NCI-H2081 treated with DMSO at 0.1 percent for 48 hours (cell line): ENCODE measurements at regions not wholly inside any gene's neighbourhood (a gene's known extent, or its start where the extent isn't known, plus 50 kb on each side); places are given as distances from the start of the nearest gene placed in this dataset.
"Not testable (repeated sequence)": the region's sequence is repeated elsewhere in the genome, so short reads cannot be mapped to it uniquely, and the experiment has no call there.

ENCODE experiments used
- DNase-seq: peaks from one replicate; lab custom pipeline; 2025; lab: John Stamatoyannopoulos, UW

DNA sequence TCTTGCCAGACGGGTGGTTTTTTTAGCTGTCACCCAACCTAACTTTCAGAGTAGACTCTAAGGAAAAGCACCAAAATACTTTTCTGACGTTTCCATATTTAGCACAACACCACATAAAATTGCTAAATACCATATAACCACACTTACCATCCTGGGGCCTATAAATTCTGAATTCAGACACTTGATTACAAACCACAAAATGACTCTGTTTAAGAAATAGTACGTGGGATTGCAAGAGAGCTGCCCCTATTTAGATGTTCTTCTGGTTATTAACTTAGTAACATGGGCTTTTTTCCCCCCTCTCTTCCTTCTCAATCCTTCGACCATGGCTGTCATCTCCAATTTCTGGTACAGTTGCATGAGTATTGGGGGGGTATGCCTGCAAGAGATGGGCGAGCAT lies 287.7 kb downstream of the BMP4 start:
- DNase-seq = no peak

GRCh38 chr14:53663709-53664108 lies 292.9 kb downstream of the BMP4 start:
- no peak for DNase-seq

DNA sequence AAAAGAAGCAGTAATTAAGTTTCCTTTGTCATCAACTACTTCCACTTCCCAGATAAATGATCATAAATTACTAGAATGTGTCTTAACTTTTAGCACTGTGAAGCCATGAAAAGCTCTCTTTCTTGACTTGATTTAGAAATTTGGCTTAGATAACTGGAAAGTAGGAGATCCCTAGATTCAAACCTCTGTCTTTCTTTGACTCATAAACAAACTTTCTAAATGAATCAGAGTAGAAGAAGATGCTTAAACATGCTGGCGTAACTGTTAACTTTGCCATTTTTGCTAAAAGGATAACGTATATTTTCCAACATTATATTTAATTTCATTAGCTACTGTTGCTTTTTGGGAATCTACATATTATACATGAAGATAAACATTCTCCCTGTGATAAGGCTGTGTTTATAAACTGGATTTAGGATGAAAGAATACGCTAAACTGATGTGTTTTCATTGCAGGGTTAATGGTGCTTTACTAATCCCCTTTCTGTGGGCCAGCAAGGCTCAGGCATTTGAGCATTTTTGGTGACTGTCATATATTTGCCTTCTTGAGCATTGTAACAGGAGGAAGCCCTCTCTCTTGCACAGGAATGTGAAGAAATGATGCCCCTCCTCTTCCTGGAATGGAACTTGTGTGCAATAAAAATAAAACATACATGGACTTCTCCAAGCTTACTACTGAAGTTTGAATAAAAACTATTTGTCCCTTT lies 301.4 kb downstream of the BMP4 start:
- no peak for DNase-seq

DNA sequence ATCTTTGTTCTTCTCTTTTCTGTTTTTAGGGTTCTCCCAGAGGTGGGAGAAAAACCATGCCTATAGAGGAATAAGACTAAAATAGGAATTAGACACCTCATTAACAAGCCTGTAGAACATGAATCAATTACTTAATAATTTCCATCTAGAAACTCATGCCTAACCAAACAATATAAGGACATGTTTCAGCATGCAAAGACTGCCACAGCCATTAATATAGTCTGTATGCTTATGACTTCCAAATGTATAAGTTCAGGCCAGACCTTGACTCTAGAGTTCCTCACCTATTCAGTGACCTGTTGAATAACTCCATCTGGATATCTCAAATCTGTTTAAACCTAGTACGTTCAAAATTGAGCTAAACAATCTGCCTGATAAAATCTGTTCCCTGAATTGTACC lies 304.6 kb downstream of the BMP4 start:
- no peak for DNase-seq

- DNase-seq = no peak
These were observed 305.4 kb downstream of the BMP4 start for GRCh38 chr14:53651096-53651740.

- DNase-seq = no peak
These were observed 309.7 kb downstream of the BMP4 start for GRCh38 chr14:53646925-53647324.

DNA sequence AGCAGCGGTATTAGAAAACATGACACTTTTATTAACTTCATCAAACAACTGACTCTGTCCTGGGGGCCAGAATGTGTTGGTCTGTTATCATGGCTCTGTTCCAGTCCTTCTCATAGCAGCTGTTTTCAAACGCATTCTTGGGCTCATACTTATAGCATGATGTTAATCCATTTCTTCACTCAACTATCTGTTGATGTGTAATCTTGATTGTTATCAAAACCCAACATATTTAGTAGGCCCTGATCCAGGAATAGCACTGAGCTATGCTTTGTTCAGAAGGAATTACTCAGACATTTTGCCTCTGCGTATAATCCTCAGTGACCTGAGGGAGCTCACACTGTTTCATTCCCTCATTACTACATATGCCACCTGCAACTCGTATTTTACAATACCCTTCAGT lies 315.9 kb downstream of the BMP4 start:
- no peak for DNase-seq

DNA sequence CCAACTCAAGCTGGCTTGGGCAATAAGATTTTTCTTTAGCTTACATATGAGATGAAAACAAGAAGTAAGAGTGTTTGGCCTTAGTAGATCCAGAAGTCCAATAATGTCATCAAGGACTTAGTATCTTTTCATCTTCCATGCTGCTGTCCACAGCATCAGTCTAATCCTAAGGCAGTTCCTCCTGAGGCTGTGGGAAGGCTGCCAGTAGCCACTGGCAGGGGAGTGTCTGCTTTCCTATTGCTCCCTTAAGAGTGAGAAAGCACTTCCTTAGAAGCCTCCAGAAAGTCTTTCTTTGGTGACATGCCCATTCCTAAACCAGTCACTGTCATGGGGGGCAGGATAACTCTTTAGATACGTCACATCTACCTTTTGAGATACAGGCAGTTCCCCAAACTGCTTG lies 317.7 kb downstream of the BMP4 start:
- no peak for DNase-seq

DNA sequence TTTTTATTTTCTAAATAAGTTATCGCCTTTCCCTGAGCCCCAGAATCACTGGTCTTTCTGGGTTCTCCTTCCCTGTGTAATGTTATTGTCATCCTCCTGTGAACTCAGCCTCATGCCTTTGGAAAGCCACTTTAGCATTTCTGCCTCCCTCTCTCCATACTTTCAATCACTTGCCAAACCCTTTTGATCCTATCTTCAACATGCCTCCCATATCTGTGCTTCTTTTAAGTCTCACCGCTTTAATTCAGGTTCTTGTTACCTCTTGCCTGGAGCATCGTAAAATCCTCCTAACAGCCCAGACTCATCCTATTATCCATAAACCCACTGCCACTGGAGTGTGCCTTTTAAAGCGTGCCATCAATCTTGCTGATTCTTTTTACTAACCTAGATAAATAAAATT lies 321.8 kb downstream of the BMP4 start:
- no peak for DNase-seq

GRCh38 chr14:53630336-53630735 lies 326.3 kb downstream of the BMP4 start:
- peak; percentile 93 for DNase-seq

DNA sequence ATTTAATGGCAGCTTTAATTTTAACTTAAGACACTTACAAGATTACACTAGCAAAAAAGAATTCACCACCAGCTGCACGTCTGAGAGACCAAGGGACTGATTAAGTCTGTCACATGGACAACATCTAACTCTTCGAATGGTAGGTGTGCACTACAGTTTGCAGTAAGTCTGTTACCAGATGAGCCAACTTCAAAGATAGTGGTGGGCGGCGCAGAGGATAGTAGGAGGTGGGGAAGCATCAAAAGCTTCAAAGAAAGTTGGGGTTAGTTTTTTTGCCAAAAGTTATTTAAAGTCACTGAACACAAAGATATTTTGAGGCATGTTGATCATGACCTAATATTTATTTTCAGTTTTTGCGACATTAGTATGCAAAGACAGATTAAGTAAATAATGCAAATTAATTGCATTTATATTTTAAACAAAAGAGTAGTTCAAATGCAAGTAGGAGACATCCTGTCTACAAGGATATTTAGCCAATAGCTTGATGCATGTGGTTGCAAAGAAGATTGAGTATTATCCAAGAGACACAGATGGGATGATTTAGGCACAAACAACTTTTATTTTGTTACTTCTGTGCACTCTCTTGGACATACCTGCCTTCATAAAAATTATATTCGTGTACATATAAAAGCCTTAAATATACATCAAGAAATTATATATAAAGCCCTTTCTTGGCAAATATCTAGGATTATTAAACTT lies 327.7 kb downstream of the BMP4 start:
- no peak for DNase-seq

GRCh38 chr14:53628261-53628660 lies 328.4 kb downstream of the BMP4 start:
- DNase-seq = no peak

DNA sequence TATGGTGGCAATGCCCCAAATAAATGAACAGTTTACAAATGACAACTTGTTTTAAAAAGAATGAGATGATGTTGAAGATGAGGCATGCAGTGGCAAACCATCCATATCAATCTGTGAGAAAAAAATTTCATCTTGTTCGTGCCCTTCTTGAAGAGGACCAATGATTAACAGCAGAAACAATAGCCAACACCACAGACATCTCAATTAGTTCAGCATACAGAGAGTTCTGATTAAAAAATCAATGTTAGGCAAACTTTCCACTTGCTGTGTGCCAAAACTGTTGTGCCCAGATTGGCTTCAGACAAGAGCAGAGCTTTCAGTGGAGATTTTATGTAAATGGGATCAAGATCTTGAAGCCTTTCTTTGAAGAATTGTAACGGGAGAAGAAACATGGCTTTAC lies 329.9 kb downstream of the BMP4 start:
- no peak for DNase-seq

DNA sequence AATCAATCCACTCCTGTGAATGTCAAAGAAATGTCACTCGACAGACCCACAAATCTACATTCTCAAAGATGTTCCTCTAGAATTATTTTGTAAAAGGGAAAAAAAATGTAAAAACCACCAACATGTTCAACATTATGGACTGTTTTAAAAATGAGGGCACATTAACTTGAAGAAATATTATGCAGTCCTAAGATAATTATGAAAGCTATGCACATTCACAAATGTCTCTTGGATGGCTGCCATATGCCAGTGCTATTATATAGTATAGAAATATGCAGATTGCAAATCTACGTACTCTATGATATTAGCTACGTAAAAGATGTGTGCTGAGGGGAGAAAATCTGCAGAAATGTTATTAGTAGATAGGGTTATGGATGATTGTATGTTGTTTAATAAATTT lies 334.2 kb downstream of the BMP4 start:
- no peak for DNase-seq

GRCh38 chr14:53621921-53622320 lies 334.7 kb downstream of the BMP4 start:
- DNase-seq = no peak

DNA sequence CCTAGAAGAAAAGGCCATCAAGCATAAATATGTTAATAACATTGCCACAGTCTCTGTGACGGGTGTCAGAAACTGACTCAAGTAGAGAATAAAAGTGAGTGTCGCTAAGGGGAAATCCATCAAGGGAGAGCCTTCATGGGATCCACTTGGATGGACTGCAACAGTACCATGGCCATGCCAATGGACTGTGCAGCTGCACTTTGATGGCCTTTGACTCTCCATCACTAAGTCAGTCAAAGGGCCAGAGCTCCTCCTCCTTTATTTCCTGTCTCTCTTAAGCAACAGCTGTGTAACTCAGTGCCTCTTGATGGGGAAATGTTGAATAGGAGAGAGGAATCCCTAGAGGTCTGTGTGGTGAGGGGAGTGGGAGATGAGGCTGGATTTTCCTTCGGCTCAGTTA lies 335.2 kb downstream of the BMP4 start:
- no peak for DNase-seq

GRCh38 chr14:53620890-53621289 lies 335.7 kb downstream of the BMP4 start:
- no peak for DNase-seq

DNA sequence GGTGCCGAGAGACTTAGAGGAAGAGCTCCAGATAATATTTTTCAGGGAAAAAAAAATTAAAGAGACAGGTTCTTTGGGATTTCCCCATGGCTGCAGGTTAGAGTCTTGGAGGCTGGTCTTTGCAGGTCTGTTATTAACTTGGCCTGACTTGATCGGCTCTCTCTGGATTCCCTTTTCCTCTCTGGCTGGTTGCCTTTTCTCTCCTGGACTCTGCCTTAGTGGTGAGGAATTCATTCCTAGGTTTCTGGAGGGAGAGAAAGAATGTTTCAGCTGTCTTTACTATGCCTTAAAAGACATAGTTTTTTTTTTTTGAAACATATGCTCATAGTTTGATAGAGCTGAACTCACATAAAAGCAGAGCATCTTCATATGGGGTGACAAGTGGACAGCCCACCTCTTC lies 336.3 kb downstream of the BMP4 start:
- no peak for DNase-seq

DNA sequence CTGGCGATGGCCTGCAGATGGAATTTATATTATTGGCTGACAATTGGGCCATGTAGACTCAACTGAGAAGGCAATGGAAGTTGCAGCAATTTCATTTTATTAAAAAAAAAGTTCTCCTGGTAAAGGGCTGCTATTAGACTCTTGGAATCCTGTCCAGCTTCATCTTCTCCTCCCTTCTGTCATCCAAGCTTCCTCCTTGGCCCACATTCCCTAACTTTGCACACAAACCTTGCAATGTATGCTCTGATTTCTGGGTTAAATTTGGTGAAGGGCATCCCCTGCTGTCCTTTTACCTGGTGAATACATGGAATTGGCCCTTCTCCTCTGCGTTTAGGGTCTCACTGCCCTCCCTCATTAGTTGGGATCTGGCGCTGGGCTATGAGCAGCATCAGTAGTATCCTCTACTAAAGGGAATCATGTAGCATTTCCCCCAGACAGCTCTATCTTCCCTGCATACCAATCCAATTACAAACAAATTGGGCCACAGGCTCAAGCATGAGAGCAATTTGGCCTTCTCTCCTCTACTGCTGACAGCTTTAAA lies 336.9 kb downstream of the BMP4 start:
- DNase-seq = no peak

DNA sequence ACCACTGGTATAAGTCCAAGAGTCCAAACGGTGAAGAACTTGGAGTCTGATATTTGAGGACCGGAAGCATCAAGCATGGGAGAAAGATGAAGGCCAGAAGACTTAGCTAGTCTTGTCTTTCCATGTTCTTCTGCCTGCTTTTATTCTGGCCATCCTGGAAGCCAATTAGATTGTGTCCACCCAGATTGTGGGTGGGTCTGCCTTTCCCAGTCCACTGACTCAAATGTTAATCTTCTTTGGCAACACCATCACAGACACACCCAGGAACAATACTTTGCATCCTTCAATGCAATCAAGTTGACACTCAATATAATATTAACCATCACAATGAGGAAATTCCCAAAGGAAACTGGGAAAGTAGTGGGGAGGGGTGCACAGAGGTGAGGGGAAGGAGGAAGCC lies 340.1 kb downstream of the BMP4 start:
- DNase-seq = not testable (repeated sequence)

DNA sequence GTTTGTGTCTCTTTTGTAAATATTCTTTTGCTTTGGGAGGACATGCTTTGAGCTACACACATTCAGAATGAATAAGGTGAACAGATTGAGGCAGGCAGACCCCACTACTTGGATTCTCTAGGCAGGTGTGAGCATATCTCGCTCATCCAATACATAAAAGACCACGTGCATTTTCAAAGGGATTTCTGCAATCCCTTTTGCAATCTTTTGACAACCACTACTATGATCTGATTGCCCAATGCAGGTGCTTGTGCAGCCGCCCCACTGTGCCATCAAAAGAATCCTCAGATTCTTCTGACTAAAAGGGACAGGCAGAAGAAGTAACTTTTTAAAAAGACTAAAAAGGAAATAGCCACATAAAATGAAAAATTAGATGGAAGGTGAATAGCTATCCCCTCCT lies 341.4 kb downstream of the BMP4 start:
- DNase-seq = no peak

GRCh38 chr14:53613404-53614253 lies 343.0 kb downstream of the BMP4 start:
- peak; percentile 14 for DNase-seq
